ELR (cell line): ENCODE measurements at regions not wholly inside any gene's neighbourhood (a gene's known extent, or its start where the extent isn't known, plus 50 kb on each side); places are given as distances from the start of the nearest gene placed in this dataset.

Experiments used
- DNase-seq: peaks from one replicate; pipeline ENCODE4 v3.0.0-alpha.2; 2015; ENCODE audit warnings: low read depth

- no peak for DNase-seq
These were observed 94.2 kb upstream of the CTNND2 start for GRCh38 chr5:11998397-11998796.

GRCh38 chr5:11997942-11998341 is 93.7 kb upstream of the CTNND2 start:
- no peak for DNase-seq

- no peak for DNase-seq
These were observed 88.3 kb upstream of the CTNND2 start for GRCh38 chr5:11992518-11992917.

GRCh38 chr5:11985993-11986392 is 81.7 kb upstream of the CTNND2 start:
- DNase-seq, result no peak

- DNase-seq, result no peak
These were observed 80.0 kb upstream of the CTNND2 start for GRCh38 chr5:11984196-11984595.

- peak; percentile 4 for DNase-seq
These were observed 77.7 kb upstream of the CTNND2 start for GRCh38 chr5:11981986-11982385.

GRCh38 chr5:11977904-11978303 is 73.7 kb upstream of the CTNND2 start:
- DNase-seq, result no peak

- peak; percentile 37 for DNase-seq
These were observed 69.2 kb upstream of the CTNND2 start for GRCh38 chr5:11973469-11973868.

GRCh38 chr5:11963227-11963626 is 59.0 kb upstream of the CTNND2 start:
- no peak for DNase-seq

- DNase-seq, result no peak
These were observed 57.9 kb upstream of the CTNND2 start for GRCh38 chr5:11962122-11962521.

GRCh38 chr5:11958321-11958720 is 54.1 kb upstream of the CTNND2 start:
- no peak for DNase-seq

GRCh38 chr5:11955331-11955730 is 51.1 kb upstream of the CTNND2 start:
- DNase-seq, result peak; percentile 65
